ENCODE measurements at regions not wholly inside any gene's neighbourhood (a gene's known extent, or its start where the extent isn't known, plus 50 kb on each side); places are given as distances from the start of the nearest gene placed in this dataset.
"Not testable (repeated sequence)": the region's sequence is repeated elsewhere in the genome, so short reads cannot be mapped to it uniquely, and the experiment has no call there.

DNA sequence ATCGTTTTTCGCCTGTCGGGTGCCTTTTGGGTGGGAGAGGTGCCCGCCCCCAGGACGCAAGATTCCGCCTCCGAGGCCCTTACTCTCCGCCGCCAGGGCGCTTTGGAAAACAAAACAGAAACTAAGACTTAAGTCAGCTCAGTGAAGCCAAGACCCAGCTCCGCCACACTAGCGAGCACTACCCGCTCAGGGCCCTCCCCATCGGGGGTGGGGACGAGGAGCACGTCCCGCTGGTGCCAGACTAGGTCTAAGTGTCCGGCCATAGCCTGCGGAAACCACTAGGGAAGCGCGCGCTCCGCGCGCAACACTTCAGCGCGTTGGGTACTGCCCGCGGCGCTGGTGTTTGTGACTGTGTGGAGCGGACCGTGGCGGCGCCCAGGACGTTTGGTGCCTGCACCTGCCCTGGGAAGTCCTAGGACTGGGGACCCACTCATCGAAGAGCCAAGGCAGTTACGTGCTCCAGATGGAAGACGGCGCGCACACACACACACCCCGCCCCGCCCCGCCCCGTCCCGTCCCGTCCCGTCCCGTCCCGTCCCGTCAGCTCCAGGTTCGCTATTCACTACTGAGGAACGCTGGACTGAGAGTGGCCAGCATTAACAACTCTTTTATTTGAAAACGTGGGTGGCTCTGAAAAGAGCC lies 57.6 kb upstream of the BOLA1 start:
- TF ChIP-seq, protein P1, sequence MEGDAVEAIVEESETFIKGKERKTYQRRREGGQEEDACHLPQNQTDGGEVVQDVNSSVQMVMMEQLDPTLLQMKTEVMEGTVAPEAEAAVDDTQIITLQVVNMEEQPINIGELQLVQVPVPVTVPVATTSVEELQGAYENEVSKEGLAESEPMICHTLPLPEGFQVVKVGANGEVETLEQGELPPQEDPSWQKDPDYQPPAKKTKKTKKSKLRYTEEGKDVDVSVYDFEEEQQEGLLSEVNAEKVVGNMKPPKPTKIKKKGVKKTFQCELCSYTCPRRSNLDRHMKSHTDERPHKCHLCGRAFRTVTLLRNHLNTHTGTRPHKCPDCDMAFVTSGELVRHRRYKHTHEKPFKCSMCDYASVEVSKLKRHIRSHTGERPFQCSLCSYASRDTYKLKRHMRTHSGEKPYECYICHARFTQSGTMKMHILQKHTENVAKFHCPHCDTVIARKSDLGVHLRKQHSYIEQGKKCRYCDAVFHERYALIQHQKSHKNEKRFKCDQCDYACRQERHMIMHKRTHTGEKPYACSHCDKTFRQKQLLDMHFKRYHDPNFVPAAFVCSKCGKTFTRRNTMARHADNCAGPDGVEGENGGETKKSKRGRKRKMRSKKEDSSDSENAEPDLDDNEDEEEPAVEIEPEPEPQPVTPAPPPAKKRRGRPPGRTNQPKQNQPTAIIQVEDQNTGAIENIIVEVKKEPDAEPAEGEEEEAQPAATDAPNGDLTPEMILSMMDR (IDR thresholded peaks at IDR 0.05) = not testable (repeated sequence)
- TF ChIP-seq POLR2A (IDR thresholded peaks at IDR 0.05) = not testable (repeated sequence)
